Right lobe of liver (tissue), 4 donors: ENCODE measurements at regions not wholly inside any gene's neighbourhood (a gene's known extent, or its start where the extent isn't known, plus 50 kb on each side); places are given as distances from the start of the nearest gene placed in this dataset.

Experiments used
- CTCF ChIP-seq, 4 donors: fragments of 200-600 bp in 3 of 4; fragments of 450-650 bp in 1 of 4; IDR thresholded peaks; one replicate each; pipeline versions ENCODE4 v1.5.1 to v1.8.0; 2016 to 2022; ENCODE audit warnings: antibody characterized with exemption in 4 of 4, mild to moderate bottlenecking in 2 of 4
- POLR2A ChIP-seq: fragments of 450-650 bp; IDR thresholded peaks from one replicate; pipeline ENCODE4 v1.6.1; 2017; ENCODE audit warnings: antibody characterized with exemption, mild to moderate bottlenecking
- donor health status: DM: no; HTN: no; CAD: no.
- donor health status: DM: no; HTN: no; CAD: no.
- donor health status: DM: no; HTN: yes; CAD: no.

- TF ChIP-seq POLR2A: no peak
- no peak for TF ChIP-seq CTCF (IDR thresholded peaks at IDR 0.05)
Observed at GRCh38 chr16:5361322-5361721, 263.7 kb upstream of the EEF2KMT start.
